HepG2 (cell line): ENCODE measurements at regions not wholly inside any gene's neighbourhood (a gene's known extent, or its start where the extent isn't known, plus 50 kb on each side); places are given as distances from the start of the nearest gene placed in this dataset.

Experiments used
- ATAC-seq: fragments of 200-7000 bp; cut with Tn5 transposase; 3 replicates; pipeline ENCODE4 v1.9.1; 2020; ENCODE audit warnings: mild to moderate bottlenecking, moderate library complexity
- BruUV-seq: library from RNA; stranded (reverse); fragments of 400-500 nt; replicated peaks from 2 replicates; lab custom pipeline; 2021; lab: Mats Ljungman, UMichigan
- CTCF ChIA-PET: fragments of 300-600 bp; formaldehyde crosslinking; extraction: SDS; loops from one replicate; lab custom pipeline; 2021; ENCODE audit warnings: low total read pairs, inconsistent platforms, low intra/inter-chr PET ratio; lab: Yijun Ruan, JAX
- POLR2A ChIA-PET: fragments of 350-600 bp; sonication (Branson Sonifier 250); formaldehyde crosslinking; loops from one replicate; lab custom pipeline; 2020; ENCODE audit warnings: antibody characterized with exemption, inconsistent platforms; lab: Yijun Ruan, JAX
- DNase-seq: peaks from one replicate; pipeline ENCODE4 v3.0.0-alpha.2; 2015; ENCODE audit warnings: low spot score
- FAIRE-seq: peaks from 3 replicates; lab custom pipeline; 2011; peaks lifted over from hg19 to GRCh38; lab: Jason Lieb, UNC
- H2AFZ ChIP-seq: one replicate; pipeline ENCODE4 v1.6.1; 2011; ENCODE audit warnings: low read length, inconsistent platforms
- H3K27ac ChIP-seq: fragments of 300-600 bp; 3 replicates; pipeline ENCODE4 v1.8.0; 2011; ENCODE audit warnings: mixed run types, mild to moderate bottlenecking, mixed read lengths, low read length, inconsistent platforms; ENCODE audit not compliant: insufficient read depth; ENCODE audit errors: extremely low read length
- H3K27me3 ChIP-seq, 2 experiments: fragments of 200-600 bp in 1 of 2; 2 replicates in 1 of 2; 3 replicates in 1 of 2; pipeline versions ENCODE4 v1.6.0 to v1.8.0; 2011; ENCODE audit warnings: low read length in 2 of 2, mild to moderate bottlenecking in 2 of 2, moderate library complexity in 2 of 2, inconsistent platforms in 1 of 2; ENCODE audit not compliant: insufficient read depth in 2 of 2, control insufficient read depth in 1 of 2
- H3K36me3 ChIP-seq, 2 experiments: fragments of 200-600 bp in 1 of 2; replicated peaks in 1 of 2; 2 replicates in 1 of 2; 3 replicates in 1 of 2; pipeline versions ENCODE4 v1.5.1 to v1.8.0; 2011; ENCODE audit warnings: low read length in 2 of 2, inconsistent platforms in 1 of 2; ENCODE audit not compliant: insufficient read depth in 2 of 2, control insufficient read depth in 1 of 2
- H3K4me1 ChIP-seq: 2 replicates; pipeline ENCODE4 v1.5.1; 2012; ENCODE audit warnings: low read length, inconsistent platforms; ENCODE audit not compliant: insufficient read depth
- H3K4me2 ChIP-seq: 2 replicates; pipeline ENCODE4 v1.6.0; 2011; ENCODE audit warnings: low read depth, low read length, inconsistent platforms
- H3K4me3 ChIP-seq, 3 experiments: fragments of 200-600 bp in 1 of 3; sonication (generic), shearing (Covaris generic) in 1 of 3; replicated peaks in 1 of 3; 2 replicates each; pipeline ENCODE4 v1.5.1; 2011 to 2016; ENCODE audit warnings: low read length in 3 of 3, inconsistent platforms in 2 of 3, low read depth in 2 of 3, mild to moderate bottlenecking in 2 of 3, control low read depth in 1 of 3, mixed read lengths in 1 of 3; ENCODE audit not compliant: insufficient read depth in 1 of 3
- H3K79me2 ChIP-seq: one replicate; pipeline ENCODE4 v1.6.1; 2011; ENCODE audit warnings: low read length, inconsistent platforms; ENCODE audit not compliant: insufficient read depth
- H3K9ac ChIP-seq: 2 replicates; pipeline ENCODE4 v1.6.0; 2011; ENCODE audit warnings: mild to moderate bottlenecking, low read depth, low read length, inconsistent platforms; ENCODE audit not compliant: insufficient read depth
- H3K9me3 ChIP-seq: 2 replicates; pipeline ENCODE4 v1.5.1; 2012; ENCODE audit warnings: mild to moderate bottlenecking, low read length
- H4K20me1 ChIP-seq: 2 replicates; pipeline ENCODE4 v1.6.0; 2011; ENCODE audit warnings: inconsistent platforms, mild to moderate bottlenecking, low read length, moderate library complexity; ENCODE audit not compliant: insufficient read depth
- AKAP8 ChIP-seq: sonication (generic); formaldehyde crosslinking; IDR thresholded peaks from 2 replicates; pipeline ENCODE4 v1.5.1; 2020; ENCODE audit warnings: mild to moderate bottlenecking, missing genetic modification reagents
- MAZ ChIP-seq, 2 experiments: sonication (generic) in 1 of 2; formaldehyde crosslinking in 1 of 2; IDR thresholded peaks; 2 replicates each; pipeline versions ENCODE4 v1.5.0 to v1.6.1; 2012 to 2020; ENCODE audit warnings: low read depth in 2 of 2, mild to moderate bottlenecking in 2 of 2, borderline replicate concordance in 1 of 2, improper control_type of control experiment in 1 of 2, low read length in 1 of 2, missing genetic modification reagents in 1 of 2, moderate library complexity in 1 of 2
- NAIF1 ChIP-seq: sonication (generic); formaldehyde crosslinking; IDR thresholded peaks from 2 replicates; pipeline ENCODE4 v1.5.0; 2020; ENCODE audit warnings: mild to moderate bottlenecking, missing genetic modification reagents, borderline replicate concordance
- SATB2 ChIP-seq: sonication (generic); formaldehyde crosslinking; IDR thresholded peaks from 2 replicates; pipeline ENCODE4 v1.5.0; 2020; ENCODE audit warnings: missing genetic modification reagents
- SIX1 ChIP-seq: sonication (generic); formaldehyde crosslinking; IDR thresholded peaks from 2 replicates; pipeline ENCODE4 v1.4.0; 2020; ENCODE audit warnings: missing genetic modification reagents, borderline replicate concordance
- SYNCRIP ChIP-seq: fragments of 200-400 bp; formaldehyde crosslinking; IDR thresholded peaks from 2 replicates; pipeline ENCODE4 v1.6.1; 2018; ENCODE audit warnings: mild to moderate bottlenecking, low read depth, low read length; ENCODE audit not compliant: insufficient read depth
- XRCC5 ChIP-seq: fragments of 200-400 bp; formaldehyde crosslinking; optimal IDR thresholded peaks from 2 replicates; pipeline ENCODE3; 2017; ENCODE audit warnings: mild to moderate bottlenecking, low read length
- ZNF10 ChIP-seq: sonication (generic); formaldehyde crosslinking; IDR thresholded peaks from 2 replicates; pipeline ENCODE4 v1.4.0; 2020; ENCODE audit warnings: mild to moderate bottlenecking, low read depth, missing genetic modification reagents, borderline replicate concordance
- ZNF451 ChIP-seq: sonication (generic); formaldehyde crosslinking; IDR thresholded peaks from 2 replicates; pipeline ENCODE4 v1.5.0; 2020; ENCODE audit warnings: mild to moderate bottlenecking, missing genetic modification reagents
- ZNF614 ChIP-seq: IDR thresholded peaks from 2 replicates; pipeline ENCODE4 v1.6.1; 2018; ENCODE audit warnings: missing biosample characterization, missing genetic modification reagents, inconsistent platforms, borderline replicate concordance
- WGBS: methylation state at CpG from one replicate; pipeline ENCODE4 v1.1.6; 2017; ENCODE audit warnings: low lambda C conversion rate; 5-methylcytosine and 5-hydroxymethylcytosine counted together
- in situ Hi-C: cut with HindIII; loops from 2 replicates; pipeline ENCODE4 v1.10.0; 2017; ENCODE audit warnings: low pct_unique_long_range_greater_than_20kb; ENCODE audit not compliant: extremely low pct_ligation_motif_present
- intact Hi-C: fragments of 100-400 bp; cut with micrococcal nuclease; formaldehyde crosslinking; loops from one replicate; pipeline ENCODE4 v1.10.0; 2022; ENCODE audit not compliant: unreplicated experiment
- TF ChIP-seq, protein P1 (sequence below): sonication (generic); formaldehyde crosslinking; IDR thresholded peaks from 2 replicates; pipeline ENCODE4 v1.4.0; 2020; ENCODE audit warnings: missing genetic modification reagents, borderline replicate concordance
- TF ChIP-seq, protein P2 (sequence below): sonication (generic); formaldehyde crosslinking; IDR thresholded peaks from 2 replicates; pipeline ENCODE4 v1.4.0; 2020; ENCODE audit warnings: missing genetic modification reagents
- TF ChIP-seq, protein P3 (sequence below): sonication (generic); formaldehyde crosslinking; IDR thresholded peaks from 2 replicates; pipeline ENCODE4 v1.4.0; 2020; ENCODE audit warnings: mild to moderate bottlenecking, missing genetic modification reagents
- TF ChIP-seq, protein P4 (sequence below): sonication (generic); formaldehyde crosslinking; IDR thresholded peaks from 2 replicates; pipeline ENCODE4 v1.5.0; 2020; ENCODE audit warnings: mild to moderate bottlenecking, missing genetic modification reagents

DNA sequence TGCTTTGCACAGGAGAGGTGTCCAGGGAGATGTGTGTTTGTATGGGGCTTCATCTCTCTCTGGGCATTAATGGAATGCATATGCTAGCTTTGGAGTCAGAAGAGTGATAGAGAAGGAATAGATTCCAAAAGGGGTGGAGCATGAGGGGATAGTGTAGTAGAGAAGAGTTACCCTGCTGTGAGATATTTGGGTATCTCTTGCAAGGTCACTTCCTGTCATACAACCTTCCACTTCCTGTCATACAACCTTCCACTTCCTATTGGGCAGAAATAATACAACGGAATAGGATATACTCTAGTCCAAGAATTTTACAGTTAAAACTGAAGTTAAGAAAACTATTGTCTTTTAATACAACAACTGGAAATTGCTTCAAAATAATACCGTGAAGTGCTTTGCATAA lies 351.8 kb upstream of the FMN2 start:
- no peak overlapping the region for H3K27ac ChIP-seq
- no peaks in the 10 kb centered on the region for H3K79me2 ChIP-seq
- CTCF ChIA-PET, result no interaction called here
- H3K4me3 ChIP-seq, result no peak overlapping the region
- WGBS, result 2% methylated on average over 2 of the region's 2 CpGs
- TF ChIP-seq SATB2 (CRISPR knock-in tag) (no peak), ZNF10 (CRISPR knock-in tag) (no peak), NAIF1 (no peak), ZNF451 (CRISPR knock-in tag) (no peak), SIX1 (CRISPR knock-in tag) (no peak), ZNF614 (CRISPR knock-in tag) (no peak), SYNCRIP (no peak), XRCC5 (no peak), MAZ (IDR thresholded peaks at IDR 0.05; ENCODE audit: borderline replicate concordance, low read depth, low read length) (no peak), MAZ (CRISPR knock-in tag; IDR thresholded peaks at IDR 0.05; ENCODE audit: low read depth) (no peak), AKAP8 (no peak)
- TF ChIP-seq, protein P1, sequence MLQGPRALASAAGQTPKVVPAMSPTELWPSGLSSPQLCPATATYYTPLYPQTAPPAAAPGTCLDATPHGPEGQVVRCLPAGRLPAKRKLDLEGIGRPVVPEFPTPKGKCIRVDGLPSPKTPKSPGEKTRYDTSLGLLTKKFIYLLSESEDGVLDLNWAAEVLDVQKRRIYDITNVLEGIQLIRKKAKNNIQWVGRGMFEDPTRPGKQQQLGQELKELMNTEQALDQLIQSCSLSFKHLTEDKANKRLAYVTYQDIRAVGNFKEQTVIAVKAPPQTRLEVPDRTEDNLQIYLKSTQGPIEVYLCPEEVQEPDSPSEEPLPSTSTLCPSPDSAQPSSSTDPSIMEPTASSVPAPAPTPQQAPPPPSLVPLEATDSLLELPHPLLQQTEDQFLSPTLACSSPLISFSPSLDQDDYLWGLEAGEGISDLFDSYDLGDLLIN (CRISPR knock-in tag), result no peak
- TF ChIP-seq, protein P2, sequence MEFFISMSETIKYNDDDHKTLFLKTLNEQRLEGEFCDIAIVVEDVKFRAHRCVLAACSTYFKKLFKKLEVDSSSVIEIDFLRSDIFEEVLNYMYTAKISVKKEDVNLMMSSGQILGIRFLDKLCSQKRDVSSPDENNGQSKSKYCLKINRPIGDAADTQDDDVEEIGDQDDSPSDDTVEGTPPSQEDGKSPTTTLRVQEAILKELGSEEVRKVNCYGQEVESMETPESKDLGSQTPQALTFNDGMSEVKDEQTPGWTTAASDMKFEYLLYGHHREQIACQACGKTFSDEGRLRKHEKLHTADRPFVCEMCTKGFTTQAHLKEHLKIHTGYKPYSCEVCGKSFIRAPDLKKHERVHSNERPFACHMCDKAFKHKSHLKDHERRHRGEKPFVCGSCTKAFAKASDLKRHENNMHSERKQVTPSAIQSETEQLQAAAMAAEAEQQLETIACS (CRISPR knock-in tag), result no peak
- TF ChIP-seq, protein P3, sequence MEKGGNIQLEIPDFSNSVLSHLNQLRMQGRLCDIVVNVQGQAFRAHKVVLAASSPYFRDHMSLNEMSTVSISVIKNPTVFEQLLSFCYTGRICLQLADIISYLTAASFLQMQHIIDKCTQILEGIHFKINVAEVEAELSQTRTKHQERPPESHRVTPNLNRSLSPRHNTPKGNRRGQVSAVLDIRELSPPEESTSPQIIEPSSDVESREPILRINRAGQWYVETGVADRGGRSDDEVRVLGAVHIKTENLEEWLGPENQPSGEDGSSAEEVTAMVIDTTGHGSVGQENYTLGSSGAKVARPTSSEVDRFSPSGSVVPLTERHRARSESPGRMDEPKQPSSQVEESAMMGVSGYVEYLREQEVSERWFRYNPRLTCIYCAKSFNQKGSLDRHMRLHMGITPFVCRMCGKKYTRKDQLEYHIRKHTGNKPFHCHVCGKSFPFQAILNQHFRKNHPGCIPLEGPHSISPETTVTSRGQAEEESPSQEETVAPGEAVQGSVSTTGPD (CRISPR knock-in tag), result no peak
- TF ChIP-seq, protein P4, sequence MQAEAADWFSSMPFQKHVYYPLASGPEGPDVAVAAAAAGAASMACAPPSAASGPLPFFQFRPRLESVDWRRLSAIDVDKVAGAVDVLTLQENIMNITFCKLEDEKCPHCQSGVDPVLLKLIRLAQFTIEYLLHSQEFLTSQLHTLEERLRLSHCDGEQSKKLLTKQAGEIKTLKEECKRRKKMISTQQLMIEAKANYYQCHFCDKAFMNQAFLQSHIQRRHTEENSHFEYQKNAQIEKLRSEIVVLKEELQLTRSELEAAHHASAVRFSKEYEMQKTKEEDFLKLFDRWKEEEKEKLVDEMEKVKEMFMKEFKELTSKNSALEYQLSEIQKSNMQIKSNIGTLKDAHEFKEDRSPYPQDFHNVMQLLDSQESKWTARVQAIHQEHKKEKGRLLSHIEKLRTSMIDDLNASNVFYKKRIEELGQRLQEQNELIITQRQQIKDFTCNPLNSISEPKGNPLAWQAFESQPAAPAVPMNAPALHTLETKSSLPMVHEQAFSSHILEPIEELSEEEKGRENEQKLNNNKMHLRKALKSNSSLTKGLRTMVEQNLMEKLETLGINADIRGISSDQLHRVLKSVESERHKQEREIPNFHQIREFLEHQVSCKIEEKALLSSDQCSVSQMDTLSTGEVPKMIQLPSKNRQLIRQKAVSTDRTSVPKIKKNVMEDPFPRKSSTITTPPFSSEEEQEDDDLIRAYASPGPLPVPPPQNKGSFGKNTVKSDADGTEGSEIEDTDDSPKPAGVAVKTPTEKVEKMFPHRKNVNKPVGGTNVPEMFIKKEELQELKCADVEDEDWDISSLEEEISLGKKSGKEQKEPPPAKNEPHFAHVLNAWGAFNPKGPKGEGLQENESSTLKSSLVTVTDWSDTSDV (CRISPR knock-in tag), result no peak
- H2AFZ ChIP-seq, result no peak overlapping the region
- no peak for ATAC-seq
- no peaks in the 10 kb centered on the region for H3K4me1 ChIP-seq
- H3K9me3 ChIP-seq, result peaks cover 34% of the 10 kb centered on the region
- intact Hi-C loops (no loop called here), in situ Hi-C loops (no loop called here)
- FAIRE-seq, result no peak
- no peaks in the 10 kb centered on the region for H3K36me3 ChIP-seq
- BruUV-seq, result no TSS peak
- DNase-seq, result no peak
- POLR2A ChIA-PET, result no interaction called here
- no peaks in the 10 kb centered on the region for H4K20me1 ChIP-seq
- H3K9ac ChIP-seq, result no peak overlapping the region
- H3K4me2 ChIP-seq, result no peak overlapping the region
- no peaks in the 10 kb centered on the region; a peak in 1 of 5 replicates for H3K27me3 ChIP-seq
